WI38 (cell line): ENCODE measurements at regions not wholly inside any gene's neighbourhood (a gene's known extent, or its start where the extent isn't known, plus 50 kb on each side); places are given as distances from the start of the nearest gene placed in this dataset.

Source experiments
- H3K4me3 ChIP-seq: 2 replicates; pipeline ENCODE4 v1.5.1; 2011; ENCODE audit warnings: low read depth, mild to moderate bottlenecking, control low read depth, low read length
- CTCF ChIP-seq: IDR thresholded peaks from 2 replicates; pipeline ENCODE4 v1.5.1; 2012; ENCODE audit warnings: low read depth, mild to moderate bottlenecking, control low read depth, low read length

DNA sequence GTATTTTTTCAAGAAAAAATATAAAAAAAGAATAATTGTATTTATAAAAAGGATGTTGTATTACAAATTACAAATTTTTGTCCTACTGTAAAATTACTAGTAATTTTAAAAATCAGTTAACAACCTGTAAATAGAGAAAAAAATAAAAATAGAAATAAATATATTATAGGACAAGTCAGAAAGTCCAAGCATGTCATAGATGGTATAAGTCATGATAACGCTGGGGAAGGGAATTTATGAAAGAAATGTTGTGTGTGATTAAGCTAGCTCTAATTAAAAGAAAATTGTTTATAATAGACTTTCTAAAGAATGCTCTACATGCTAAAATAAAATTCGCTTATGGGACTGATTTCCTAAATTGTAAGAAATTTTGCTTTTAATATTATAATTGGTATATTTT lies 2329.9 kb downstream of the ARAP2 start:
- no peak for TF ChIP-seq CTCF
- no peak overlapping the region for H3K4me3 ChIP-seq

DNA sequence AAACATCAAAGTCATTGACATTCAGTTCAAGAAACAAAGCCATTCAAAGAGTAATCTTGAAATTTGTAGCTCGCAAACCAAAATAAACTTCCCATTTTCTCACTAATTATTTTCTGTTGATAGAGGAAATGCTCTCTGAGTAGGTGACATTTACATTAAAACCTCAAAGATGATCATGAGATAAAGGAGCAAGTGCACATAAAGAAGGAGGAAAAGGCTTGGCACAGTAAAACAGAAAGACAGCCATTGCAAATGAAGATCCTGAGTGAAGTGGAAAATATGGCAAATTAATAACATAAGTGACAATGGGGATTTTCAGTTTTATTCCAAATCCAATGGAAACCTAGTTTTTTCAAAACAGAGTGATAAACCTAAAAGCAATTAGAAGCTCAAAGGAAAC lies 2320.8 kb downstream of the ARAP2 start:
- no peak overlapping the region for H3K4me3 ChIP-seq
- TF ChIP-seq CTCF, result no peak

DNA sequence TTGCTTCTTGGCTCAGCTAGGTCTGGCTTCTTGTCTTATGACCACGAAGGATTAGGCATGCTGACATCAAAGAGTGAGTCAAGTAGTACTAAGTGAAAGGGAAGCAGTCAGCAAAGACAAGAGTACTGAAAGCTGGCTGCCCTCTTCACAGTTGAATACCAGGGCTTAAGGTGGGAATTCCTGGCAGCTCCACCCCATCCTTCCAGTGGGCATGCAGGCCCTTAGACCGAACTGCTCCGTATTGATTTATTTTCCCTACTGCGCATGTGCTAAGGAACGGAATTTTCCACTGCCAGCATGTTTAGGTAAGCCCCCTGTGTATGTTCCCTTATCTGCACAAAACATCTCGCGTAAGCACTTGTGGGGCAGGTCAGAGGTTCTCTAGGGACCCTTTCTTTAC lies 2320.1 kb downstream of the ARAP2 start:
- no peak for TF ChIP-seq CTCF
- H3K4me3 ChIP-seq, result no peak overlapping the region

DNA sequence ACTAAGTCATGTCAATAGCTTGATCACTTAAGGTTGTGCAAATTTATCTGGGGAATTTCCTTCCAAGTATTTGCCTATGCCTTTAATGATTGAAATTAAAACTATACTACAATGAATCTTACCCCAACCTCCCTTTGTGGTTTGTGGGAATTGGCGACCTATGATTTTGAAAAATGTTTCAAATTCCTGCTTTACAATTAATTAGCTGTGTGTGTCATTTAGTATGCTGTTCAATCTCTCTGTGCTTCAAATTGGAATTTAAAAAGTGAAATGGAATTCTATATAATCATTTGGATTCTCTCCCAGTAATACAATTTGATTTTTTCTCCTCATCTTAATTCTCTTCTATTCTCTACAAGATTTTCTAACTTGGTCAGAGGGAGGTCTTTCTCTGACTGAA lies 2319.5 kb downstream of the ARAP2 start:
- H3K4me3 ChIP-seq, result no peak overlapping the region
- TF ChIP-seq CTCF, result no peak

DNA sequence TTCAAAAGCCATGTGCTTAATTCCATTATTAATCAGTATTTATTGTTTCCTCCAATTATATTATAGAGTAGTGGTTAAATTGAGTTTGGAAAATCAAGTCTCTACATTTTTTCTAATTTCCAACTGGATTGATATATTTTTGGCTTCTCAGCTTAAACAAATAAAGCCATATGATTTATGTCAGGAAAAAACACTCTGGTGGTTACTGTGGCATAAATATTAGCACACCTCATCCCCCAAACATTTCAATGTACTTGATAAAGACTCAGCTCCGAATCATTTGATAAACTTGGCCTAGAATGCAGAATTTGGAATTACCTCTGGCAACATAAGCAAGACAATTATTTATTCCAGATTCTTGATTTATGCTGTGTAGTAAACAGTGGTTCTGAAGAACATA lies 2313.8 kb downstream of the ARAP2 start:
- no peak overlapping the region for H3K4me3 ChIP-seq
- TF ChIP-seq CTCF, result no peak

GRCh38 chr4:33931026-33931425 lies 2313.3 kb downstream of the ARAP2 start:
- no peak for TF ChIP-seq CTCF

GRCh38 chr4:33940281-33940680 lies 2304.0 kb downstream of the ARAP2 start:
- no peak overlapping the region for H3K4me3 ChIP-seq
- TF ChIP-seq CTCF, result no peak

More at GRCh38 chr4:33931026-33931425, 2313.3 kb downstream of the ARAP2 start:
- no peak overlapping the region for H3K4me3 ChIP-seq
